Muscle layer of duodenum (tissue), 2 donors: ENCODE measurements at regions not wholly inside any gene's neighbourhood (a gene's known extent, or its start where the extent isn't known, plus 50 kb on each side); places are given as distances from the start of the nearest gene placed in this dataset.

Source experiments
- H3K27ac ChIP-seq: one replicate; pipeline ENCODE4 v1.7.0; 2013; ENCODE audit warnings: mild to moderate bottlenecking, low read length
- H3K27me3 ChIP-seq: one replicate; pipeline ENCODE4 v1.7.0; 2013; ENCODE audit warnings: low read depth, mild to moderate bottlenecking, control low read depth, low read length
- H3K36me3 ChIP-seq, 2 donors: one replicate each; pipeline ENCODE4 v1.7.0; 2013; ENCODE audit warnings: low read length in 2 of 2, control low read depth in 1 of 2, mild to moderate bottlenecking in 1 of 2; ENCODE audit not compliant: insufficient read depth in 2 of 2, control insufficient read depth in 1 of 2
- H3K4me1 ChIP-seq, 2 donors: one replicate each; pipeline ENCODE4 v1.7.0; 2013; ENCODE audit warnings: low read length in 2 of 2, mild to moderate bottlenecking in 2 of 2, control low read depth in 1 of 2, moderate library complexity in 1 of 2; ENCODE audit not compliant: insufficient read depth in 2 of 2, control insufficient read depth in 1 of 2
- H3K4me3 ChIP-seq, 2 donors: one replicate each; pipeline ENCODE4 v1.7.0; 2013; ENCODE audit warnings: low read length in 2 of 2, low read depth in 1 of 2, mild to moderate bottlenecking in 1 of 2
- H3K9me3 ChIP-seq, 2 donors: one replicate each; pipeline ENCODE4 v1.7.0; 2013; ENCODE audit warnings: low read length in 2 of 2, control low read depth in 1 of 2, mild to moderate bottlenecking in 1 of 2; ENCODE audit not compliant: control insufficient read depth in 1 of 2
- donor health status: healthy.

GRCh38 chr3:14252321-14253021 lies 73.9 kb downstream of the LSM3 start:
- H3K4me3 ChIP-seq, result no peak overlapping the region
- no peaks in the 10 kb centered on the region for H3K9me3 ChIP-seq
- H3K36me3 ChIP-seq, result no peaks in the 10 kb centered on the region
- H3K27ac ChIP-seq, result no peak overlapping the region
- no peaks in the 10 kb centered on the region for H3K4me1 ChIP-seq
- no peaks in the 10 kb centered on the region for H3K27me3 ChIP-seq

GRCh38 chr3:14253022-14253706 lies 74.5 kb downstream of the LSM3 start:
- H3K4me3 ChIP-seq, result no peak overlapping the region
- H3K27ac ChIP-seq, result no peak overlapping the region
- H3K9me3 ChIP-seq, result no peaks in the 10 kb centered on the region
- H3K36me3 ChIP-seq, result no peaks in the 10 kb centered on the region
- H3K27me3 ChIP-seq, result no peaks in the 10 kb centered on the region
- no peaks in the 10 kb centered on the region for H3K4me1 ChIP-seq

- H3K36me3 ChIP-seq, result no peaks in the 10 kb centered on the region
- no peaks in the 10 kb centered on the region for H3K27me3 ChIP-seq
- H3K4me3 ChIP-seq, result no peak overlapping the region
- H3K27ac ChIP-seq, result no peak overlapping the region
- no peaks in the 10 kb centered on the region for H3K9me3 ChIP-seq
- H3K4me1 ChIP-seq, result no peaks in the 10 kb centered on the region
These were observed 75.2 kb downstream of the LSM3 start for GRCh38 chr3:14253707-14254382.

GRCh38 chr3:14254812-14255702 lies 76.4 kb downstream of the LSM3 start:
- no peaks in the 10 kb centered on the region for H3K27me3 ChIP-seq
- no peaks in the 10 kb centered on the region for H3K9me3 ChIP-seq
- H3K36me3 ChIP-seq, result no peaks in the 10 kb centered on the region
- H3K27ac ChIP-seq, result no peak overlapping the region
- H3K4me3 ChIP-seq, result no peak overlapping the region
- no peaks in the 10 kb centered on the region for H3K4me1 ChIP-seq

- no peak overlapping the region for H3K27ac ChIP-seq
- no peaks in the 10 kb centered on the region for H3K9me3 ChIP-seq
- no peaks in the 10 kb centered on the region for H3K27me3 ChIP-seq
- H3K36me3 ChIP-seq, result no peaks in the 10 kb centered on the region
- H3K4me1 ChIP-seq, result no peaks in the 10 kb centered on the region
- no peak overlapping the region for H3K4me3 ChIP-seq
These were observed 77.4 kb downstream of the LSM3 start for GRCh38 chr3:14256046-14256445.

GRCh38 chr3:14256561-14257342 lies 78.1 kb downstream of the LSM3 start:
- Histone ChIP-seq H3K9me3 (no peaks in the 10 kb centered on the region), H3K4me3 (no peak overlapping the region), H3K36me3 (no peaks in the 10 kb centered on the region), H3K4me1 (peaks cover 0 to 3% of the 10 kb centered on the region in 2 donors), H3K27ac (no peak overlapping the region), H3K27me3 (no peaks in the 10 kb centered on the region)

GRCh38 chr3:14258906-14259904 lies 80.6 kb downstream of the LSM3 start:
- H3K36me3 ChIP-seq, result no peaks in the 10 kb centered on the region
- H3K4me3 ChIP-seq, result no peak overlapping the region
- H3K9me3 ChIP-seq, result no peaks in the 10 kb centered on the region
- no peaks in the 10 kb centered on the region for H3K27me3 ChIP-seq
- peaks cover 0 to 3% of the 10 kb centered on the region in 2 donors for H3K4me1 ChIP-seq
- no peak overlapping the region for H3K27ac ChIP-seq

- Histone ChIP-seq H3K9me3 (no peaks in the 10 kb centered on the region), H3K4me1 (peaks cover 0 to 3% of the 10 kb centered on the region in 2 donors), H3K27me3 (no peaks in the 10 kb centered on the region), H3K4me3 (no peak overlapping the region), H3K36me3 (no peaks in the 10 kb centered on the region), H3K27ac (no peak overlapping the region)
These were observed 81.8 kb downstream of the LSM3 start for GRCh38 chr3:14260463-14260862.

- no peaks in the 10 kb centered on the region for H3K36me3 ChIP-seq
- no peaks in the 10 kb centered on the region for H3K9me3 ChIP-seq
- H3K4me3 ChIP-seq, result no peak overlapping the region
- H3K27ac ChIP-seq, result no peak overlapping the region
- peaks cover 0 to 3% of the 10 kb centered on the region in 2 donors for H3K4me1 ChIP-seq
- H3K27me3 ChIP-seq, result no peaks in the 10 kb centered on the region
These were observed 82.6 kb downstream of the LSM3 start for GRCh38 chr3:14261229-14261628.

GRCh38 chr3:14262212-14262611 lies 83.6 kb downstream of the LSM3 start:
- Histone ChIP-seq H3K4me1 (peaks cover 0 to 3% of the 10 kb centered on the region in 2 donors), H3K36me3 (no peaks in the 10 kb centered on the region), H3K9me3 (no peaks in the 10 kb centered on the region), H3K27me3 (no peaks in the 10 kb centered on the region), H3K27ac (no peak overlapping the region), H3K4me3 (no peak overlapping the region)
